NB4 (cell line): ENCODE measurements at regions not wholly inside any gene's neighbourhood (a gene's known extent, or its start where the extent isn't known, plus 50 kb on each side); places are given as distances from the start of the nearest gene placed in this dataset.

ENCODE experiments used
- DNase-seq: peaks from one replicate; pipeline ENCODE4 v3.0.0; 2010; ENCODE audit warnings: low read depth
- H3K4me3 ChIP-seq: one replicate; pipeline ENCODE4 v1.5.1; 2011; ENCODE audit warnings: mild to moderate bottlenecking, low read depth, low read length, moderate library complexity
- CTCF ChIP-seq: IDR thresholded peaks from one replicate; pipeline ENCODE4 v1.5.1; 2012; ENCODE audit warnings: low read depth, low read length
- MYC ChIP-seq: IDR thresholded peaks from 2 replicates; pipeline ENCODE4 v1.6.1; 2011; ENCODE audit warnings: low read depth, low read length
- POLR2A ChIP-seq: IDR thresholded peaks from 2 replicates; pipeline ENCODE4 v1.6.1; 2011; ENCODE audit warnings: mild to moderate bottlenecking; ENCODE audit not compliant: insufficient read length; ENCODE audit errors: extremely low read depth
- TF ChIP-seq, protein P1 (sequence below): IDR thresholded peaks from 2 replicates; pipeline ENCODE4 v1.6.1; 2011; ENCODE audit warnings: low read depth, low read length

DNA sequence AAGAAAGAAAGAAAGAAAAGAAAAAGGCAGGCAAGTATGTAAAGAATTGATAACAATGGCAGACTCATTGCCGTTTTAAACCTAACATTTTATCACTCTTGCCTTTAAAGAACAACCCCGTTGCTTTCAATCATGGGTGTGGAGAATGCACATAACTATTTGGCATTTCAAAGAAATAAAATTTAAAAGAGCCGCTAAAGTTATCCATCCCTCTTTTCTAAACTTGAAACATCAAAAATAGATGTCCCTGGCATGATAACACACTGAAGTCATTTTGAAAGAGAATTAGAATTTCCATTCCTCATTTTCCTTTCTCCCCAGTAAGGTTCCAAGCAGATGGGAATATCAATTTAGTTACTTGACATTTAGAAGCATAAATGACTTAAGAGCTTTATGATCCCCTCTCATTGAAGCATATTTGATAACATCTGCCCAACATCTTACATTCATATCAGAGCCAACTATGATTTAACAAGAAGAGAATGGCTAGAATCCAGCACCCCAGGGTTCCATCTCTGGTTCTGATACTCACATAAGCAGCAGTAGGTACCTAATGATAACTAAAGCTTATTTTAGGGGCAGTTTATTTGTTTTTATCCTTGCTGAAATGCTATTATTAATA is 529.6 kb upstream of the LRRC4C start:
- no peak for DNase-seq
- TF ChIP-seq POLR2A, result no peak
- TF ChIP-seq, protein P1, sequence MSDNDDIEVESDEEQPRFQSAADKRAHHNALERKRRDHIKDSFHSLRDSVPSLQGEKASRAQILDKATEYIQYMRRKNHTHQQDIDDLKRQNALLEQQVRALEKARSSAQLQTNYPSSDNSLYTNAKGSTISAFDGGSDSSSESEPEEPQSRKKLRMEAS, result no peak
- no peak for TF ChIP-seq CTCF
- no peak for TF ChIP-seq MYC
- H3K4me3 ChIP-seq, result no peak overlapping the region

- no peak for DNase-seq
- TF ChIP-seq MYC (no peak), CTCF (no peak), POLR2A (no peak)
- TF ChIP-seq, protein P1, result no peak
- no peak overlapping the region for H3K4me3 ChIP-seq
Observed at GRCh38 chr11:41989823-41990380, 530.5 kb upstream of the LRRC4C start.

- DNase-seq, result no peak
- no peak overlapping the region for H3K4me3 ChIP-seq
- TF ChIP-seq POLR2A, result no peak
- no peak for TF ChIP-seq MYC
- no peak for TF ChIP-seq CTCF
- TF ChIP-seq, protein P1, result no peak
Observed at GRCh38 chr11:41996533-41996932, 537.1 kb upstream of the LRRC4C start.

GRCh38 chr11:41997844-41998401 is 538.5 kb upstream of the LRRC4C start:
- no peak for DNase-seq
- TF ChIP-seq, protein P1, result no peak
- no peak for TF ChIP-seq MYC
- TF ChIP-seq POLR2A, result no peak
- no peak for TF ChIP-seq CTCF
- H3K4me3 ChIP-seq, result no peak overlapping the region

DNA sequence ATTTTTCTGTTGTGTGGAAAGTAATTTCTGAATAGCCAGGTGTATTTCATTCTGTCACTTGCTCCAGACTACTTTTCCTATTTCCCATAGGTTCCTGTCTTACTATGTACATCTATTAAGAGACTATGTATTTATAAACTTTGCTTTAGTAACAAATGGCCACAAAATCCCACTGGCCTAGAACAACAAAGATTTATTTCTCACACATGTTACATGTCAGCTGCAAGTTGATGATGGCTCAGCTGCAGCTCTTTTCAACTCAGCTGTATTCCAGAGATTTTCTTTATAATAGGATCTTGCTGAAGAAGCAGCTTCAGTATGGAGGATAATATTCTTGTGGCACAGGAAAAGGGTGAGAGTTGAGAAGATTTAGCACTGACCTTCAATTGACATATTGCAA is 539.6 kb upstream of the LRRC4C start:
- TF ChIP-seq, protein P1, result no peak
- H3K4me3 ChIP-seq, result no peak overlapping the region
- DNase-seq, result no peak

DNA sequence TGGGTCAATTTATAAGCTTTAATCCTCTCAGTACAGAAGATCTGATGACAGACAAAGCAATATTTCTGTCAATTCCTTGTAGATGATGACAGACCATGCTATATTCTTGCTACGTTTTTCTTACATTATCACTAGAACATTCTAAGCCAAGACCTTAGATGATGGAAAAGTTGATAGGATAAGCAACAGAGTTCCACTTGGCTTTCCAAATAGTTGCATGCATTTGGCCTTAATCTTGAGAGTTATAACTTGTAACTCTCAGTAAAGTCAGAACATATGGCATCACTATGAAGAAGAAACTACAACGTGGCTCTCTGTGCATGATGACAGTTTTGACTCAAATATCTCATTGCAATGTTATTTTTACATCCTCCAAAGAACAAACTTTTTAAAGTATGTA is 544.3 kb upstream of the LRRC4C start:
- no peak for TF ChIP-seq CTCF
- no peak for TF ChIP-seq POLR2A
- TF ChIP-seq MYC, result no peak
- TF ChIP-seq, protein P1, result no peak
- no peak overlapping the region for H3K4me3 ChIP-seq
- DNase-seq, result no peak
